ENCODE measurements at regions not wholly inside any gene's neighbourhood (a gene's known extent, or its start where the extent isn't known, plus 50 kb on each side); places are given as distances from the start of the nearest gene placed in this dataset.
"Not testable (repeated sequence)": the region's sequence is repeated elsewhere in the genome, so short reads cannot be mapped to it uniquely, and the experiment has no call there.

DNA sequence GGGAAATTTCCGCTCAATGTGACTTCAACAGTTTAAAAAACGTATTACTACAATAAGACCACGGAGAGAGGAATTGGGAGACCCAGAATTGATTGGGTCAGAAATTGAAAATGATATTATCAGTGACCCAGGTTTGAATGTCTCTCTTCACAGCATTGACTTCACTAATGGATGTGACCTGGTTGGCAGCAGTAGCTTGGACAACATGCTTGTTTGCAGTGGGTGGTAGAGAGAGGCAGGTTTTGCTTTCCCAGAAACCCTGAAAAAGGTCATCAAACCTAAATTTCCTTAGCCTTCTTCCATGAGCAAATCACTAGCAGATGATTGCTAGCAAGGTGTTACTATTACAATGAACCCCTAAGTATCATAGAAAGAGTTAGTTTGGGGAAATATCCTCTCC, 89.7 kb upstream of the ANTXRL start:
- POLR2A ChIA-PET = no interaction called here
- CTCF ChIA-PET = no interaction called here

DNA sequence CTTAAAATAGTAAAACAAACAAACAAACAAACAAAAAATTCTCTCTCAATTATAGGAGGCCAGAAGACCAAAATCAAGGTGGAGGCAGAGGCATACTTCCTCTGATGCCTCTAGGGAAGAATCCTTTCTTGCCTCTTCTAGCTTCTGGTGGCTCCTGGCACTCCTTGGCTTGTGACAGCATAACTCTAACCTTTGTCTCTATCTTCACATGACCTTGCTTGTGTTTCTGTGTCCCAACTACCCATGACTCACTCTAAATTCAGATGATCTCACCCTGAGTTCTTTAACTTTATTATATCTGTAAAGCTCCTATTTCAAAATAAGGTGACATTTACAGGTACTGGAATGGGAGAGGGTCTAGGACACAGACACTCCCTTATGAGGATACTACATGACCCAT, 88.3 kb upstream of the ANTXRL start:
- ChIA-PET CTCF (no interaction called here), POLR2A (no interaction called here)

- CTCF ChIA-PET, POLR2A ChIA-PET: not testable (repeated sequence)
Observed at GRCh38 chr10:46202405-46202804, 84.4 kb upstream of the ANTXRL start.

DNA sequence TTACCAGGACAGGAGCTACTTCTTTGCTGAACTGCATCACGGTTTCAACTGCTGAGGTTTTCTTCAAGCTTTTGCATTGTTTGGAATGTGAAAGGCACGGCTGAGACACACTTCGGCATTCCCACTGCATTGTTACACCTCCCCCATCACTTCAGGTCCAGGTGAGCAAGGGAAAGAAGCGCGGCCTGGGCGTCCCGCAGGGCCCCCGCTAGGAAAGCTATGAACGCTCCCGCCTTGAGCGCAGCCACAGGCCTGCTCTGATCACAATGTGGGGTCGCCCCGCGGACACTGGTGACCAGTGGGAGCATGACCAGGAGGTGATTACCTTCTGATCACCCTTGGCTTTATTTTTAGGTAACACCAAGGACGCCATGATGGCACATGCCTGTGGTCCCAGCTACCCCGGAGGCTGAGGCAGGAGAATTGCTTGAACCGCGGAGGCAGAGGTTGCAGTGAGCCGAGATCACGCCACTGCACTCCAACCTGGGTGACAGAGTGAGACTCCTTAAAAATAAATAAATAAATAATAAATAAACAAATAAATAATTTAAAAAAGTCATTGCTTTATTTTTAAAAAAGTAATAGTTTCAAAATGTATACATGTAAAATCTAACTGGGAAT, 82.2 kb upstream of the ANTXRL start:
- CTCF ChIA-PET, POLR2A ChIA-PET: not testable (repeated sequence)

- CTCF ChIA-PET = not testable (repeated sequence)
Observed at GRCh38 chr10:46210427-46210826, 76.4 kb upstream of the ANTXRL start.

DNA sequence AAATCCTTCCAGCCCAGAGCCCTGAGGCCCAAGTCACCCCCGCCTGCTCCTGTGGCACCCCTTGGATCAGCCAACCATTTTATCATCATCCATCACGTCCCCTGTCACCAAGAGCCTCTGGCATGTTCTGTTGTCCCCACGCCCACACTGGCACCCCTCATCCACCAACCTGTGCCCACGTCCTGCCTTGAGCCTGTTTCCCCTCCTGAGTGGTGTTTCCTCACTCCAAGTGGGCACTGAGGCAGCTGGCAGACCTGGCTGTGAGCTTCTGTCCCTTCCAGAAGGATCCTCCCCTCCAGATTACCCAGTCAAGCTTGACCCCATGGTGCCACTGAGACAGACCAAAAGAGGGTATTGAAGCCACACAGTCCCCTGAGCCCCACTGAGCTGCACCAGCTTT, 71.4 kb upstream of the ANTXRL start:
- ChIA-PET POLR2A (no interaction called here), CTCF (no interaction called here)

More at GRCh38 chr10:46210427-46210826, 76.4 kb upstream of the ANTXRL start:
- POLR2A ChIA-PET = not testable (repeated sequence)

DNA sequence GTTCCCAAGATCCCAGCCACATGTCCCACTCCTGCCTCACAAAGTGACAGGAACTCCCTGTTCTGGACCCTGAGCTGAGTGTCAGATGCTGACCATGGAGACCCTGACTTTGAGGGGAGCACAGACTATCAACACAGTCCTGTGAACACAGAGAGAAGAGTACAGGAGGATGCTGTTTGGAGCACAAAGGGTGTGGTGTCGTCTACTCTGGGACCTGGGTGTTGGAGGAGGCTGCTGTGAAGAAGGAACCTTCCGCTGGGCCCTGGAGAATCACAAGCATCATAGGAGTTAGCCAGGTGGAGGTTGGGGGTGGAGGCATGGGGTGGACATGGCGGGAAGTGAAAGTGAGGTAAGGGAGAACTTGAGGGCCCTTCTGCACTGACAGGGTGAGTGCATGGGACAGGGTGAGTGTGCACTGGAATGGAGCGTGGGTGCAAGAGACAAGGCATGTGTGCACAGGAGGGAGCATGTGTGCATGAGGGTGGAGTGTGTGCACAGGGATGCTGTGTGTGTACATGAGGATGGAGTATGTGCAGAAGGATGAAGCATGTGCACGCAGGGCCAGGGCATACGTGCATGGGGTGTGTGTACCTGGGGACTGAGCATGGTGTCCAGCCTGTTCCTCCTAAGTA, 70.7 kb upstream of the ANTXRL start:
- ChIA-PET CTCF (no interaction called here), POLR2A (no interaction called here)

DNA sequence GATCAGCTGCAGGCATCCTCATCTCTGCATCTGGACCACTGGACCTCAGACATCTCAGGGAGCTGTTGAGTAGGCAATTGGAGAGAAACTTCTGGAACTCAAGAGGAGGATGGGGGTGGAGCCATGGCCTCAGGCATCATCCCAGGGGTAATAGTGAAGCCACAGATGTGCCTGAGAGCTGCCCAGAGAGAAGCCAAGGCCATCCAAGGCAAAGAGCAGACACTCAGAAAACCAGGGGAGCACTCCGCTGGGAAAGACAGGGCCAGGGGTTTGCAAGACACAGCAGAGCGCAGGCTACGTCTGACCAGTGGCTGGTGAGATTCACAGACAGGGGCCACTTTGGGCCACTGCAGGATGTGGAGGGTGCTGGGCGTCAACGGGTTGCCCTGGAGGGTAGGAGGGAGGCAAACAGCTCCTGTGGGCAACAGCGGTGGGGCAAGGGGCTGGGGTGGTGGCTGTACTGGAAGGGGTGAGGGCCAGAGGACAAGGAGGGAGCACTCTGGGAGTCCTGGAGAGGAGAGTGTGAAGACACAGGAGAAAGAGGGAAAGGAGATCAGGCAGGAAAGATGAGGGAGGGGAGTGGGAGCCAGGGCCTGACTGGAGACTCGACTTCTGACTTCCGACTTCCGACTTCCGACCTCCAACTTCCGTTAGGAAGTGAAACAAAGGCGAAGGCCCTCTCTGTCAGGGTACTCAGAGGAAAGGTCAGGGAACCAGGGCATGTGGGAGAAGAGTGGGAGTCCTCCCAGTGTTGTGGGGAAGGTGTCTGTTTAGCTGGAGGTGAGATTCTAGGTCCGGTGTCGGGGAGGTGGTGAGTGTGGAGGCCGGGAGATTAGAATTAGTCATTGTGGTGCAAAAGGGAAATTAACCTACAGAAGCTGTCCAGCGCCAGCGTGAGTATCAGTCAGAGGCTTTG, 69.7 kb upstream of the ANTXRL start:
- ChIA-PET CTCF (no interaction called here), POLR2A (no interaction called here)

- POLR2A ChIA-PET = interaction anchor here (0.6 kb wide), 1 partner anchor 100 kb away, joined by 6 read pairs; no protein-coding TSS in a partner anchor
- CTCF ChIA-PET = no interaction called here
Observed at GRCh38 chr10:46217752-46218453, 68.9 kb upstream of the ANTXRL start.

DNA sequence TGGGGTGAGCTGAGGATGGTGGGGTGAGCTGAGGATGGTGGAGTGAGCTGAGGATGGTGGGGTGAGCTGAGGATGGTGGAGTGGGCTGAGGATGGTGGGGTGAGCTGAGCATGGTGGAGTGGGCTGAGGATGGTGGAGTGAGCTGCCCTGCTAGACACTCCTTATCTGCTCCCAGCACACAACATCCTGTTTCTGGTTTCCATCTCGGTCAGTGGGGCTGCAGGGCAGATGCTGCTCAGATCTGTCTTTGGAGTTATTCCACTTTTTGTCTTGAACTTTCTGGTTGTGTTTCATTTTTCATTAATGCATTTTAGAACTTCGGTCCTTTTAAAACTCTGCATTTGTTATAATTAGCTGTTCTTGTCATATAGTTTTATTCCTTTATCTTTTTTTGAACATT, 67.9 kb upstream of the ANTXRL start:
- POLR2A ChIA-PET = no interaction called here
- CTCF ChIA-PET = no interaction called here

DNA sequence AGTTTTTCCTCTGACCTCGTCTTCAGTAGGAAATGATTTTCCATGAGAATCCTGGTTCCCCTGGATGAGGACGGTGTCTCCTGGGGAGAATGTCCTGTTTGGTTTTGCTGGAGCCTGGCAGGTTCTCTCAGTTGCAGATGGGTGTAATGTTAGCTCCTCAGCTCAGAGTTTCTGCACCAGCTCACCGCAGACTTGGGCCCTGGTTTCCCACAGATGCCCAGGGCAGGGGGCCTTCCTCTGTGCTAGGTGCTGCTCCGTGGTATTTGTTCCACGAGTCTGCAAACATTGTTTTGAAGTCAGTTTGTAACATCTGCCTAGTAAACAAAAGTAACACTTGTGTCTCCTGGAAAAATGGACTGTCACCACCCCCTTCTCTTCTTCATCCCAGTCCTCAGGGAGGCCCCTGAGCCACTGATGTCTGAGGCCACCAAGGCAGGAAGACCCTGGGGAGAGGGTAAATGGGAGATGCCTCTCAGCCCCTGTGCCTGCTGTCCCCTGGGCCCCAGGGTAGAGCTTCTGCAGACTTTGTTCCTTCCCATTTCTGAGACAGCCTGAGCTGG, 67.3 kb upstream of the ANTXRL start:
- CTCF ChIA-PET = not testable (repeated sequence)

DNA sequence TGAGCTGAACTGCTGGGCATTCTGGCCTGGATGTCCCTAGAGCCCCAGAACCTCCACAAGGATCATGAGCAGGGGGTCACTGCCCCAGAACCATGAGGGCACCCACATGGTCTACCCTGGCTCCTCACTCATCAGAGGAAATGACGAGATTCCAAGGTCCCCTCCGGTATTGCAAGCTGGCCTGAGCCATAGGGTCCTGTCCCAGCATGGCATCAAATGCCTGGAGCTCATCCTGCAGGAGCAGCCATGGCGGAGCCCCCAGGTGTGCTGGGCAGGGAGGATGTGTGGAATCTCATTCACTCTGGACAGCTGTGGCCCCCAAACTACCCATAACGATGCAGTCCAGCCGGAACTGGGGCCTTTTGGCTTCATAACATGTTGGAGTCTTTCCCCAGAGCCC, 66.6 kb upstream of the ANTXRL start:
- ChIA-PET POLR2A (no interaction called here), CTCF (no interaction called here)

More for the DNA sequence above, 67.3 kb upstream of the ANTXRL start:
- POLR2A ChIA-PET = not testable (repeated sequence)

- ChIA-PET CTCF (no interaction called here), POLR2A (no interaction called here)
Observed at GRCh38 chr10:46220872-46221538, 65.8 kb upstream of the ANTXRL start.

DNA sequence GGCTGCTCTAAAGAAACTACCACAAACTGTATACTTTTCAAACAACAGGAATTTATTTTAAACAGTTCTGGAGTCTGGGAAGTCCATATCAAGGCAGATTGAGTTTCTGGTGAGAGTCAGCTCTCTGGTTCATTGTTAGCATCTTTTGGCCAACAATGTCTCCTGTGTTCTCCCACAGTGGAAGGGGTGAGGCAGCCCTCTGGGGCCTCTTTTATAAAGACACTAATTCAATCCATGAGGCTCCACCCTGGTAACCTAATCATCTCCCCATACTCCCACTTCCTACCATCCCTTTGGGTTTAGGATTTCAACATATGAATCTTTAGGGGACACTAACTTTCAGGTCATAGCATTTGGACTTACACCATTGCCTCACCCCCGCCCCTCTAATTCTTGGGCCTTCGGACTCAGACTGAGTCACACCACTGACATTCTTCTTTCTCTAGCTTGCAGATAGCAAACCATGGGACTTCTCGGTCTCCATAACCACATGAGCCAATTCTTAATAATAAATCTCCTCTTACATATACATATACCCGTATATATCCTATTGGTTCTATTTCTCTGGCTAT, 64.3 kb upstream of the ANTXRL start:
- POLR2A ChIA-PET = no interaction called here
- CTCF ChIA-PET = no interaction called here

- POLR2A ChIA-PET = no interaction called here
- CTCF ChIA-PET = no interaction called here
Observed at GRCh38 chr10:46223064-46223480, 63.7 kb upstream of the ANTXRL start.

- POLR2A ChIA-PET = no interaction called here
- CTCF ChIA-PET = no interaction called here
Observed at GRCh38 chr10:46223626-46224413, 63.0 kb upstream of the ANTXRL start.

- ChIA-PET POLR2A (no interaction called here), CTCF (no interaction called here)
Observed at GRCh38 chr10:46224414-46224682, 62.4 kb upstream of the ANTXRL start.

DNA sequence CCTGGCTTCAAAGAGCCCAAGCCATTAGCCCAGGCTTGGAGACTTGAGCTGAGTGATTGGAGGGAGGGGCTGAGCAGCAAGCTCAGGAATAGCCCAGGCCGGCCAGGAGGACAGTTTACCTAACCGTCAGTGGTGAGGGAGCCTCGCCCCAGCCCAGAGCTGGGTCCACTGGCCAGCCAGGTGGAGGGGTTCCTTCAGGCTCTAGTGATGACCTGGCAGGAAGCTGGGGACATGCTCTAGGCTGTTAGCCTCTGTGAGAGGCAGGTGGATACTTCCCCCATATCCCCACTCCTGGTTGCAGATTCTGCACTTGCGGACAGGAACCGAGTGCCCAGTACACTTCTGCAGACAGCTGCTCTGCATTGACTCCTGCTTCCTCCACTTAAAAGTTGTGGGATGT, 61.2 kb upstream of the ANTXRL start:
- CTCF ChIA-PET = no interaction called here
- POLR2A ChIA-PET = no interaction called here

DNA sequence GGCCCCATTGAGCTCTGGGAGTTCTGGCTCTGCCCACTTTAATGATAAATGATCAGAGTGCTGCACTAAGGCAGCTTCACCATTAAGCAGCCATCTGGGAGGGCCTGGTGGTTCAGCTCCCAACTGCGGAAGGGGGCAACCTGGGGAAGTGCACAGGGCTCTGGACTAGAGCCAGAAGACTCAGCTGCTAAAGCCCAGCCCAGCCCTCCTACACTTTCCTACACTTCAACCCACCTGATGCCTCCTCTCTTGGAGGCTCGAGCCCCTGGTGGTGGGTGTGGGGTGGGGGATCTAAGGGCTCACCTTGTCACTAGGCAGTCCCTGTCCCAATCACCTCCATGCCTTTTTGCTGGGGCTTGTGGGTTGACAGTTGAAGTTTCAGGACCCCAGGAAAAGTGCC, 60.6 kb upstream of the ANTXRL start:
- POLR2A ChIA-PET = no interaction called here
- CTCF ChIA-PET = no interaction called here
